ENCODE measurements at regions not wholly inside any gene's neighbourhood (a gene's known extent, or its start where the extent isn't known, plus 50 kb on each side); places are given as distances from the start of the nearest gene placed in this dataset.

GRCh38 chr21:15397258-15397657 is 332.5 kb upstream of the NRIP1 start:
- no peak for DNase-seq

DNA sequence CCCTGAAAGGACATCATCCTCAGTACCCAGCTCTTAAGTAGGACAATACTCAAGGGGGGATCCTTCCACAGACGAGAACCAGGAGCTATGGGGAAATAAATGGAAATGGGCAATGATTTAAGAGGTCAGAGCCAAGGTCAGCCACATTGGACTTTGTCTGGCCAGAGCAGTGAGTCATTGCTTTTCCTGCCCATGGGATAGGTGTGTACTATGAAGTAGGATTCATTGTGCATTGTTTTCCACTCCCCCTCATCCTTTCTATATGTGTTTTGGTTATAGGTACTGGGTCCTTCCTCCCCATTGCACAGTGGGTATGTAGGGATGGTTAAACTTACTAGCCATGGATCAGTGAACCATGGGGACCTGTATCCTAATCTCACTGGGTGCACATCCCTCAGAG is 328.9 kb upstream of the USP25 start:
- DNase-seq = no peak

DNA sequence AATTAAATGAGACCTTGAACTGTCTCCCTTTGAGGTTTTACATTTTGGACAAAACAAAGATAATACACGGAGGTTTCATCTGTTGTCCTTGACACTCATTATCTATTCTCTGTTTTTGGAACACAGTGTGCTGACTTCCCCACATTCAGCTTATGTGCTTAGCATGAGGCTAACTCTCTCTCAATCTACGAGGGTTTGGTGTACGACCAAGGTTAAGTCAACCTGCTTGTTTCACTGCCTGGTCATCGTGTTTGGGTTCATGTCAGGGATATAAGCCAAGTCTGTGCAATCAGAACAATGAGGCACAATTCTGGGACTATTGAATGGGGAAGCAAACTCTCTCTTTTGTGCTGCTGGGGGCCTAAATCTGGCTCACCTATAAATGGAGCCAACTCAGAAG is 328.5 kb upstream of the USP25 start:
- no peak for DNase-seq

DNA sequence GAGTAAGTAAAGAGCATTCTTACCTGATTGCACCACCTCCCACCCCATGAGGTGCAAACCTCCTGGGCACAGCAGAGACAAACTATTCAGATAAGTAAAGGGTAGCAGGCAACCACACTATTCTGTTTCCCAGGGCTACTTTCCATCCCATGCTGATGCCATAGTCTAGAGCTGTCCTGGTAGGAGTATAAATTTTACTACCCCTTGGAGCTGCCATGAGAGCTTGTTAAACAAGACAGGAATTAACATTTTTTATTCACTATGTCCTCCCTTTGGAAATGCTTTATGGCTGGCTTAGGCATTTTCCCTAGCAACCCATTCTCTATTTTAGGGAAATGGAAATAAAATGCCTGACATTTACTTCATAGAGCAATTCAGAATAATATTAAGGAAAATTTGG is 324.6 kb upstream of the USP25 start:
- no peak for DNase-seq

DNA sequence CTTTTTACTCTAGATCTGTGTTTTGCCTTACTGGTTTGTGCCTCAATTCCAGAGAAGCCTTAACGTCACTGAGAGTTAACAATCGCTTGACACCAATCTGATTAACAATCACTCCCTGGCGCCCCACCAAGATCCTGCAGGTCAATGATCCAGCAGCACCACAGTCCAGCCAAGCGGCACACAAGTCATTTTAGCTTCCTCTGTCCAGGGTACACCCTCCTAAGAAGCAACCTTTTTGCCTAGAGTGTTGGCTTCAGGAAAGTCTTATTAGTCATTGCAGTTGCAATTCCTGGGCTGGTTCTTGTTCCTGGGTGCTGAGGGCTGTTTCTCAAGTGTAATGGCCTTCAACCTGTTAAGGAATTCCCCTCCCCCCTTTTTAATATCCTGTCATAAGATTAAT is 323.0 kb upstream of the USP25 start:
- no peak for DNase-seq

- no peak for DNase-seq
These were observed 322.2 kb upstream of the USP25 start for GRCh38 chr21:15407585-15407984.

GRCh38 chr21:15408089-15408488 is 321.7 kb upstream of the USP25 start:
- no peak for DNase-seq

DNA sequence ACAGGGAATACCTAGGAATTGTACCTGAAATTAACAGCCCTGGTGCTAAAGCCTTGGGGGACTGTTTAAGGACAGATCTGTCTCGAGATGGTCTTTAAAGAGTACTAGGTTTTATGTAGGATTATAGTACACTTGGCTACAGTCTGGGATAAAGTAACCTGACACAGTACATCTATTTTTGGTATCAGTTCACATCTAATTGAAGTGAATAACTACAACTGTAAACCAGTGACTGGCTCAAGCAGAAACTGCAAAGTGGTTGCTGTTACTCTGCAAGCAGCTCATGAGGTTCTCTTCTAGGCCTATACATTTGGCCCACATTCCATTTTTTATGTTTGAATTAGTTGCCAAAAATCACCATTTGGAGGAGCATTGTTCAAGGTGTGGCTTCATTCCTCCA is 320.8 kb upstream of the USP25 start:
- DNase-seq = no peak

GRCh38 chr21:15410853-15411252 is 318.9 kb upstream of the USP25 start:
- DNase-seq = no peak

DNA sequence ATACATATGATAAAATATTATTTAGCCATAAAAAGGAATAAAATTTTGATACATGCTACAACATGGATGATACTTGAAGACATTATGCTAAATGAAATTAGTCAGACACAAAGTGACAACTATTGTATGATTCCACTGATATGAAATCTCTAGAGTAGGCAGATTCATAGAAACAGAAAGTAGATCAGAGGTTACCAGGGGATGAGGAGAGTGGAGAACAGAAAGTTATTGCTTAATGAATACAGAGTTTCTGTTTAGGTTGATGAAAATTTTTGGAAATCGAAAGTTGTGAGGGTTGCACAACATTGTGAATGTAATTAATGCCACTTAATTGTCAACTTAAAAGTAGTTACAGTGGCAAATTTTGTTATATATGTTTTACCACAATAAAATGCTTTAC is 315.7 kb upstream of the USP25 start:
- DNase-seq = peak; percentile 2

GRCh38 chr21:15415541-15416261 is 314.1 kb upstream of the USP25 start:
- DNase-seq = no peak

DNA sequence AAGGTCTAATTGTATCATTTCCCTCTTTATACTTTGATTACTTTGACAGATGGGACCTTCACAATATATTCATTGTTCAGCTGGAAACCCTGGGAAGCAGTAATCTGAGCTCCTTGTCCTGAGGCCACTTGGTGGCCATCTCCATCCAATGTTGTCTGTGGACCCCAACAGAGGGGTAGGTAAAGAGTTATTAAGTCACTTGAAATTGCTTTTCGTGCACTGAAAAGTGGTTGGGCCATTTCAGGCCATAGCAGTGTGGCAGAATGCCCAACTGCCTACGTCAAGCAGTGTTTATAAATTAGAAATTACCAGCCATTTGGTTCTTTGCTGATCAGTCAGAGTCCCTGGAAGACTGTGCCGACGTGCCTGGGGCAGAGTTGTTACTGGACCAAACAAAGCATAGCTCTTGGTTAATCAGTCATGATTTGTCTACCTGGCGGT is 308.3 kb upstream of the USP25 start:
- no peak for DNase-seq

DNA sequence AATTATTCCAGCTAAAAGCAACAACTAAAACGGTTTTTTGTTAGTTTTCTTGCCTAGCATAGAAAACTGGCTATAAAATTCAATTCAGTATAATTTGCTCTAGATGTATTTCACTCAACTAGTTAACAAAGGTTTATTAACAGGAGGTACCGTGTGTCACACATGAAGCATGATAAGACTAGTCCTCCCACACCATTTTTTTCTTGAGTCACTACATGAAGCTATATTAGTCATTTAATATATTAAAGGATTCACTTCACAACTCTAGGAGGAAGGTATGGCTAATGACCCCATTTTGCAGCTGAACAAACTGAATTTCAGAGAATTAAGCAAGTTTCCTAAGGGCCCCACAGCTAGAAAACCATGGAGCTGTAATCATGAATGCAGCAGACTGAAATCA is 307.8 kb upstream of the USP25 start:
- DNase-seq = no peak

- DNase-seq = no peak
These were observed 307.0 kb upstream of the USP25 start for GRCh38 chr21:15422783-15423182.

GRCh38 chr21:15423676-15424445 is 305.9 kb upstream of the USP25 start:
- DNase-seq = no peak

GRCh38 chr21:15425049-15425448 is 304.7 kb upstream of the USP25 start:
- no peak for DNase-seq

DNA sequence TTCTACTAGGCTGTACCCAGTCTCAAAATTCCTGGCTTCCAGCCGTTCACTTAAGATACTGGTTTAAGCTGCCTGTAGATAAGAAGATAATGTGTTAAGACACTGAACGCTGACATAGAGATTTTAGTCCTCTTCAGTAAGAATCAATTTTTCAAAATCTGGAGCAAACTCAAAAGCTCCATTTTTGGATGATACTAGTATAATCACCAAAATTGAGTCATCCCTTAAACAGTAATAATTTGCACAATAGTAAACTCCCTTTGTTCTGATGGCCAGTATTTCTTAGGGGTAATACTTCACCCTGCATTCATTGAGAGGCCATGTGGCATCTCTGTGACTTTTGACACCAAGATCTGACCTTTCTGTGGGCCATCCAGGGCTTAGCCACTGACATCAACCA is 299.8 kb upstream of the USP25 start:
- no peak for DNase-seq

GRCh38 chr21:15430577-15430976 is 299.2 kb upstream of the USP25 start:
- no peak for DNase-seq

DNA sequence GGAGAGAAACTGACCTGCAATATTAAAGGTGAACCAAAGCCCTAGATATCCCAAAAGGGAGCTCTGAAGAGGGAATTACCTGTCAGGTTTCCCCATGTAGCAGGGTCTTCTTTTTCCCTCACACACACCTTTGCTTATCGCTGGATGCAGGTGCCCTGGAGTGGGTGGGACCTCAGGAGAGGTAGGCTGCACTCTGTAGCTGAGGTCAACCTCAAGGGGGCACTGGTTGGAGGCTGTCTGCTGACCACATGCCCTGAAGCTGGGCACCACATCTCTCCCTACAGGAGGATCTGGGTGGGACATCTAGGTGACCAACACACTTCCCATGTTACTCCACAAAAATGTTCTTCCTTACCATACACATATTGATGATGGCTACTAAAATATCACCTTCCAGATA is 298.7 kb upstream of the USP25 start:
- no peak for DNase-seq

GRCh38 chr21:15433091-15433490 is 296.7 kb upstream of the USP25 start:
- DNase-seq = no peak

DNA sequence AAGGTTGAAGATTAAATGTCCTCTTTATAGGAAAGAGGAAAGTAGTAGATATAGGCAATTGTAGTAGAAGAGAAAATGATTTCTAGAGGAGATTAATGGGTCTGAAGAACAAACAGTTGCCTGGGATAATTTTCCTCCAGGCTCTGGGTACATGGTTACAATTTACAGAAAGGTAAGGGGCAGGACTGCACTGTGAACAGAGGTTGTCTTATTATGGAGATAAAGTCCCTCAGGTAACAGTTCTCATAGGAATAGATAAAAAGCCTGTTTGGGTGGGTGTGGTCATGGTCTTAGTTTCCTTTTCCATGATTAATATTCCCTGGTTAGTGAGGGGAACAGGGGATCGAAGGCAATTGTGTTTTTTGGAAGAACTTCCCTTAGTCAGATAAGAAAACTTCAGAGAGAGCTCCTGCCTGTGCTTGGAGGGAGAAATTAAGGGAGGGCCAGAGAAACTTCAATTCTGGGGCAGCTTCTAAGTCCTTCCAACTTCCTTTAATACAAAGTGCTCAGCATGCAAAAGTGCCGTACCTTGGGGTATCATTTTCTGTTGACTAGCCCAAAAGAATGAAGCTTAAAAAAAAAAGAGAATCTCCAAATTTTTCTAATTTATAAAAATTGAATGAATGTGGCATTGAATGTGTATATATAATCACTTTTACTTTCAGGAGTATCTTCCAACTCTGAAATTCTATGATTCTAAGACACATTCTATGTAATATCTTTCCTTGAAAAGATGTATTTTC is 295.4 kb upstream of the USP25 start:
- no peak for DNase-seq

DNA sequence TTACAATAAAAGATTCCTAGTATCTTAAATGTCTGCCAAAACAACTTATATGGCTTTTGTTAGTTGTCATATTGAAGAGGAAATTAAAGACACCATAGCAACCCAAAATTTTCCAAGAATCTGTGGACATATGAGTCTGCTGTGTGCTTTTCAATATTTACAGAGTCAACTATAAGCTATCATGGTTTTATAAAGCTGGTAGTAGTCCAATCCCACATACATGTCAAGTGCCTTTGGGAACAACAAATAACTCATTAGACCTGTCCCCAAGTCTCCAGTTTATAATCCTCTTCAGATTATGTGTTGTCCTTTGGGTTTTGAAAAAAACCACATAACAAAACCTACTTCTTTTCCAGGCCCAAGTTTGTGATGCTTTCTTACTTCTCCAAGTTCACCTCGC is 293.8 kb upstream of the USP25 start:
- DNase-seq = no peak

DNA sequence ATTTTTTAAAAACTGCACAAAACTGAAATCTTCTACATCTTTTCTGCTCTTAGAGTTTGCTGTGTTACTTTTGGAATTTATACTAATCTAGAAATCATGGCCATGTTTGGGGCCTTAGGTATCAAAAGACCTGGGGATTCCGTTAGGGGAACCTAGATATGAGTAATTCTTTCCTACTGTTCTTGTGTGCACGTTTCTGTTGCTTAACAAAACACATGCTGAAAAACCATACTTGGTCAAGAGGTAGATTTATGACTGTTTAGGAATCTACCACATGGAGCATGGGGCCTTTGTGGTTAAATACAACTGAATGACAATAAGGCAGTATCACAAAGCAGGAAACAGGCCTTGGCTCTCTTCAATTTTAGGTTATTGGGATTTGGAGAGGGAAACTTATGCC is 291.9 kb upstream of the USP25 start:
- peak; percentile 81 for DNase-seq

- DNase-seq = no peak
These were observed 290.1 kb upstream of the USP25 start for GRCh38 chr21:15439726-15440125.

All from activated CD4-positive, alpha-beta T cell treated with anti-CD3 and anti-CD28 coated beads, Interleukin-2, amount 50 U/mL, for 16 hours (primary cell).